Suprapubic skin (tissue), 4 donors: ENCODE measurements at regions not wholly inside any gene's neighbourhood (a gene's known extent, or its start where the extent isn't known, plus 50 kb on each side); places are given as distances from the start of the nearest gene placed in this dataset.

ENCODE experiments used
- EP300 ChIP-seq: sonication (generic); formaldehyde crosslinking; IDR thresholded peaks from one replicate; pipeline ENCODE4 v1.6.1; 2017; ENCODE audit warnings: antibody characterized with exemption
- POLR2A ChIP-seq, 2 donors: fragments of 450-650 bp; IDR thresholded peaks; one replicate each; pipeline ENCODE4 v1.6.1; 2017; ENCODE audit warnings: antibody characterized with exemption in 2 of 2, mild to moderate bottlenecking in 2 of 2, moderate library complexity in 2 of 2
- POLR2AphosphoS5 ChIP-seq, 3 donors: sonication (generic); formaldehyde crosslinking; IDR thresholded peaks; one replicate each; pipeline ENCODE4 v1.6.1; 2017; ENCODE audit warnings: antibody characterized with exemption in 3 of 3
- TF ChIP-seq, protein P1 (sequence below), 2 donors: fragments of 200-600 bp in 1 of 2; fragments of 450-650 bp in 1 of 2; sonication (generic) in 1 of 2; IDR thresholded peaks; one replicate each; pipeline ENCODE4 v1.5.1; 2016 to 2019; ENCODE audit warnings: antibody characterized with exemption in 2 of 2, mild to moderate bottlenecking in 1 of 2, moderate library complexity in 1 of 2

DNA sequence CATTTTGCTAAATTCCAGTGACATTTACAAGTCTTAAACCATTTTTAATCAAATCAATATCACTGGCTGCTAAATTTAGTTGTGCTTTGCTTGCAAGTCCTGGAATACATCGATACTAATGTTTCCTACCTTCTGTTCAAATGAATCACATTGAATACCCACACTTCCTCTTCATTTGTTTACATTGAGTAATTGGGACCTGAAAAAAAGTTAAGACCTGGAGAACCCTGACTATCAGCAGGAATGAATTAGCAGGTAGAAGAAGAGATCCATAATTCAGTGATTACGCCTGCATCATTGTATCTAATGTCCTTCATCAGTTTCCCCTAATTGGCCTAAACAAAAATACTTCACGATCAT is 369.3 kb downstream of the ETNK1 start:
- TF ChIP-seq, protein P1, sequence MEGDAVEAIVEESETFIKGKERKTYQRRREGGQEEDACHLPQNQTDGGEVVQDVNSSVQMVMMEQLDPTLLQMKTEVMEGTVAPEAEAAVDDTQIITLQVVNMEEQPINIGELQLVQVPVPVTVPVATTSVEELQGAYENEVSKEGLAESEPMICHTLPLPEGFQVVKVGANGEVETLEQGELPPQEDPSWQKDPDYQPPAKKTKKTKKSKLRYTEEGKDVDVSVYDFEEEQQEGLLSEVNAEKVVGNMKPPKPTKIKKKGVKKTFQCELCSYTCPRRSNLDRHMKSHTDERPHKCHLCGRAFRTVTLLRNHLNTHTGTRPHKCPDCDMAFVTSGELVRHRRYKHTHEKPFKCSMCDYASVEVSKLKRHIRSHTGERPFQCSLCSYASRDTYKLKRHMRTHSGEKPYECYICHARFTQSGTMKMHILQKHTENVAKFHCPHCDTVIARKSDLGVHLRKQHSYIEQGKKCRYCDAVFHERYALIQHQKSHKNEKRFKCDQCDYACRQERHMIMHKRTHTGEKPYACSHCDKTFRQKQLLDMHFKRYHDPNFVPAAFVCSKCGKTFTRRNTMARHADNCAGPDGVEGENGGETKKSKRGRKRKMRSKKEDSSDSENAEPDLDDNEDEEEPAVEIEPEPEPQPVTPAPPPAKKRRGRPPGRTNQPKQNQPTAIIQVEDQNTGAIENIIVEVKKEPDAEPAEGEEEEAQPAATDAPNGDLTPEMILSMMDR (IDR thresholded peaks at IDR 0.05) = no peak
- TF ChIP-seq EP300 (no peak), POLR2AphosphoS5 (IDR thresholded peaks at IDR 0.05) (no peak), POLR2A (IDR thresholded peaks at IDR 0.05) (no peak)
